ENCODE measurements at regions not wholly inside any gene's neighbourhood (a gene's known extent, or its start where the extent isn't known, plus 50 kb on each side); places are given as distances from the start of the nearest gene placed in this dataset.

GRCh38 chr9:27866741-27867140, 293.5 kb upstream of the C9orf72 start:
- H3K14ac ChIP-seq (ENCODE audit: insufficient read length) = no peak overlapping the region
- no peak overlapping the region for H2BK20ac ChIP-seq (ENCODE audit: low read length)
- H4K20me1 ChIP-seq (replicated peaks in 1 of 2; ENCODE audit: control insufficient read depth in 1 of 2, insufficient read depth in 2 of 2, low read length in 2 of 2) = no peaks in the 10 kb centered on the region
- no peak overlapping the region for H4K91ac ChIP-seq (replicated peaks; ENCODE audit: insufficient read length, low read length)
- no peaks in the 10 kb centered on the region for H3K4me1 ChIP-seq (replicated peaks in 1 of 4; ENCODE audit: control insufficient read depth in 3 of 4, insufficient read depth in 4 of 4, low read length in 3 of 4)
- H3K36me3 ChIP-seq (ENCODE audit: control insufficient read depth in 2 of 4, insufficient read depth in 4 of 4, low read length in 3 of 4) = peaks cover 0 to 2% (median 0%) of the 10 kb centered on the region in 4 experiments; a peak in 1 of 8 replicates
- H4K8ac ChIP-seq (ENCODE audit: extremely low read depth, insufficient read depth, low read length) = no peak overlapping the region
- H2BK15ac ChIP-seq (ENCODE audit: low read length) = no peak overlapping the region
- no peak overlapping the region; a peak in 1 of 4 replicates for H3K4me2 ChIP-seq (ENCODE audit: insufficient read depth in 1 of 2, low read depth in 2 of 2, low read length in 2 of 2)
- H3K27me3 ChIP-seq (replicated peaks in 1 of 4; ENCODE audit: control insufficient read depth in 3 of 4, extremely low read depth in 1 of 4, insufficient read depth in 3 of 4, low read length in 3 of 4) = no peaks in the 10 kb centered on the region
- H3K79me2 ChIP-seq (ENCODE audit: control insufficient read depth in 1 of 2, insufficient read depth in 2 of 2, low read length in 2 of 2) = no peaks in the 10 kb centered on the region
- no peak overlapping the region for H3K4me3 ChIP-seq (ENCODE audit: extremely low read depth in 1 of 4, insufficient read depth in 2 of 4, low read depth in 3 of 4, low read length in 4 of 4)
- no peak overlapping the region; the same call in 1 of the 2 replicates for H2AFZ ChIP-seq (ENCODE audit: low read length)
- no peak overlapping the region for H3K9ac ChIP-seq (replicated peaks in 1 of 4; ENCODE audit: extremely low read depth in 1 of 4, low read depth in 3 of 4, low read length in 3 of 4)
- 88% methylated on average over 4 of the region's 4 CpGs; no CpG with 5 or more reads in 1 of the 2 experiments for WGBS, 2 experiments (ENCODE audit: extremely low coverage in 1 of 2, insufficient coverage in 1 of 2, insufficient read length in 1 of 2, insufficient replicate concordance in 2 of 2, low coverage in 1 of 2, low lambda C conversion rate in 2 of 2, missing lambda C conversion rate in 1 of 2)
- no peak overlapping the region for H3K56ac ChIP-seq (replicated peaks; ENCODE audit: insufficient read length, low read depth, low read length)
- FAIRE-seq (no peak), DNase-seq (ENCODE audit: low read depth in 1 of 2, low spot score in 2 of 2) (no peak)
- no peak overlapping the region for H3K4ac ChIP-seq (replicated peaks; ENCODE audit: insufficient read length, low read depth, low read length)
- H3K18ac ChIP-seq (ENCODE audit: extremely low read depth, low read length) = no peak overlapping the region
- H2BK12ac ChIP-seq (ENCODE audit: low read depth, low read length) = no peak overlapping the region
- POLR2A ChIA-PET (ENCODE audit: partially characterized antibody) = no interaction called here
- H2BK120ac ChIP-seq (replicated peaks; ENCODE audit: low read depth, low read length) = no peak overlapping the region
- no peak overlapping the region for H3K23ac ChIP-seq (ENCODE audit: insufficient read length)
- H2BK5ac ChIP-seq (ENCODE audit: low read depth, low read length) = no peak overlapping the region
- no peak overlapping the region for H2AK5ac ChIP-seq (ENCODE audit: low read depth, low read length)
- H3K79me1 ChIP-seq (ENCODE audit: low read depth, low read length) = no peaks in the 10 kb centered on the region
- peaks cover 5% of the 10 kb centered on the region in 2 experiments; a peak in 3 of 4 replicates for H3K9me3 ChIP-seq (ENCODE audit: insufficient read depth in 2 of 2, low read depth in 1 of 2, low read length in 1 of 2)
- CTCF ChIA-PET (ENCODE audit: partially characterized antibody) = interaction anchor here (0.9 kb wide), 1 partner anchor 171 kb away, joined by 3 read pairs; no protein-coding TSS in a partner anchor
- TF ChIP-seq, protein P1, sequence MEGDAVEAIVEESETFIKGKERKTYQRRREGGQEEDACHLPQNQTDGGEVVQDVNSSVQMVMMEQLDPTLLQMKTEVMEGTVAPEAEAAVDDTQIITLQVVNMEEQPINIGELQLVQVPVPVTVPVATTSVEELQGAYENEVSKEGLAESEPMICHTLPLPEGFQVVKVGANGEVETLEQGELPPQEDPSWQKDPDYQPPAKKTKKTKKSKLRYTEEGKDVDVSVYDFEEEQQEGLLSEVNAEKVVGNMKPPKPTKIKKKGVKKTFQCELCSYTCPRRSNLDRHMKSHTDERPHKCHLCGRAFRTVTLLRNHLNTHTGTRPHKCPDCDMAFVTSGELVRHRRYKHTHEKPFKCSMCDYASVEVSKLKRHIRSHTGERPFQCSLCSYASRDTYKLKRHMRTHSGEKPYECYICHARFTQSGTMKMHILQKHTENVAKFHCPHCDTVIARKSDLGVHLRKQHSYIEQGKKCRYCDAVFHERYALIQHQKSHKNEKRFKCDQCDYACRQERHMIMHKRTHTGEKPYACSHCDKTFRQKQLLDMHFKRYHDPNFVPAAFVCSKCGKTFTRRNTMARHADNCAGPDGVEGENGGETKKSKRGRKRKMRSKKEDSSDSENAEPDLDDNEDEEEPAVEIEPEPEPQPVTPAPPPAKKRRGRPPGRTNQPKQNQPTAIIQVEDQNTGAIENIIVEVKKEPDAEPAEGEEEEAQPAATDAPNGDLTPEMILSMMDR (IDR thresholded peaks at IDR 0.05; ENCODE audit: control extremely low read depth in 1 of 3, insufficient read depth in 1 of 3, low read depth in 1 of 3, low read length in 3 of 3) = peak in 2 of 3 experiments; percentile 22 to 32; a peak in 2 of 4 replicates
- TF ChIP-seq YY1 (IDR thresholded peaks at IDR 0.05; ENCODE audit: low read depth, low read length) (0 out of 2 replicates have a peak, but pooled peaks have one; percentile 9), KDM4A (IDR thresholded peaks at IDR 0.05; ENCODE audit: low read depth, low read length, severe bottlenecking) (no peak)
- H3K23me2 ChIP-seq (ENCODE audit: low read depth, low read length) = no peaks in the 10 kb centered on the region
- no peak overlapping the region for H3K27ac ChIP-seq (ENCODE audit: low read depth, low read length)
- H4K5ac ChIP-seq (ENCODE audit: insufficient read length, low read depth, low read length) = no peak overlapping the region
